GM12878 (cell line): ENCODE measurements at regions not wholly inside any gene's neighbourhood (a gene's known extent, or its start where the extent isn't known, plus 50 kb on each side); places are given as distances from the start of the nearest gene placed in this dataset.

Experiments
- ATAC-seq: fragments of 200-7000 bp; cut with Tn5 transposase; 3 replicates; pipeline ENCODE4 v1.9.1; 2020; ENCODE audit warnings: mild to moderate bottlenecking, moderate library complexity
- BruUV-seq: library from RNA; stranded (reverse); fragments of 400-500 nt; replicated peaks from 2 replicates; lab custom pipeline; 2021; lab: Mats Ljungman, UMichigan
- CTCF ChIA-PET: fragments of 300-600 bp; sonication (Branson Sonifier 250); formaldehyde crosslinking; extraction: SDS; loops from one replicate; lab custom pipeline; 2021; ENCODE audit warnings: inconsistent platforms; lab: Yijun Ruan, JAX
- POLR2A ChIA-PET: fragments of 350-600 bp; formaldehyde crosslinking; extraction: SDS; loops from one replicate; lab custom pipeline; 2021; ENCODE audit warnings: inconsistent platforms; lab: Charles Lee
- RAD21 ChIA-PET: fragments of 300-600 bp; sonication (Branson Sonifier 250); formaldehyde crosslinking; loops from one replicate; lab custom pipeline; 2023; ENCODE audit warnings: antibody characterized with exemption; ENCODE audit not compliant: unreplicated experiment; lab: Charles Lee
- SMC1A ChIA-PET: fragments of 300-600 bp; sonication (Branson Sonifier 250); formaldehyde crosslinking; loops from one replicate; lab custom pipeline; 2023; ENCODE audit not compliant: unreplicated experiment, uncharacterized antibody; lab: Charles Lee
- DNase-seq: peaks from one replicate; pipeline ENCODE4 v3.0.0-alpha.2; 2011; ENCODE audit warnings: low read depth, low spot score
- FAIRE-seq: peaks from 3 replicates; lab custom pipeline; 2011; peaks lifted over from hg19 to GRCh38; lab: Jason Lieb, UNC
- H2AFZ ChIP-seq: 2 replicates; pipeline ENCODE4 v1.6.0; 2011; ENCODE audit warnings: low read depth, low read length, control low read depth; ENCODE audit not compliant: control insufficient read depth
- H3K27ac ChIP-seq: 2 replicates; pipeline ENCODE4 v1.5.1; 2011; ENCODE audit warnings: control low read depth; ENCODE audit not compliant: control insufficient read depth, insufficient read depth
- H3K27me3 ChIP-seq, 2 experiments: replicated peaks in 1 of 2; 2 replicates each; pipeline versions ENCODE4 v1.6.0 to v1.6.1; 2011; ENCODE audit warnings: low read length in 1 of 2; ENCODE audit not compliant: control insufficient read depth in 2 of 2, insufficient read depth in 2 of 2
- H3K36me3 ChIP-seq, 2 experiments: 2 replicates each; pipeline ENCODE4 v1.5.1; 2011; ENCODE audit warnings: low read length in 1 of 2; ENCODE audit not compliant: control insufficient read depth in 2 of 2, insufficient read depth in 2 of 2
- H3K4me1 ChIP-seq: 2 replicates; pipeline ENCODE4 v1.6.1; 2011; ENCODE audit warnings: mild to moderate bottlenecking, low read length, moderate library complexity, mixed read lengths; ENCODE audit not compliant: control insufficient read depth, insufficient read depth
- H3K4me2 ChIP-seq: 2 replicates; pipeline ENCODE4 v1.6.0; 2011; ENCODE audit warnings: control low read depth; ENCODE audit not compliant: control insufficient read depth, insufficient read depth
- H3K4me3 ChIP-seq: fragments of 200-600 bp; sonication (generic); 2 replicates; pipeline ENCODE4 v1.5.1; 2016
- H3K79me2 ChIP-seq: 2 replicates; pipeline ENCODE4 v1.6.0; 2011; ENCODE audit warnings: low read length; ENCODE audit not compliant: control insufficient read depth, insufficient read depth
- H3K9ac ChIP-seq: 2 replicates; pipeline ENCODE4 v1.8.0; 2011; ENCODE audit warnings: low read length, control low read depth, mixed read lengths; ENCODE audit not compliant: control insufficient read depth, insufficient read depth
- H3K9me3 ChIP-seq: replicated peaks from 3 replicates; pipeline ENCODE4 v1.5.1; 2011; ENCODE audit warnings: mild to moderate bottlenecking, low read length; ENCODE audit not compliant: control insufficient read depth, insufficient read depth
- H4K20me1 ChIP-seq: 2 replicates; pipeline ENCODE4 v1.6.0; 2011; ENCODE audit not compliant: control insufficient read depth, insufficient read depth
- CREM ChIP-seq: IDR thresholded peaks from 2 replicates; pipeline ENCODE4 v1.6.1; 2014; ENCODE audit warnings: antibody characterized with exemption, low read depth
- HDAC2 ChIP-seq: fragments of 200-600 bp; sonication (generic); IDR thresholded peaks from 2 replicates; pipeline ENCODE4 v1.6.1; 2017
- MYB ChIP-seq: fragments of 150-350 bp; IDR thresholded peaks from 2 replicates; pipeline ENCODE4 v1.6.1; 2014; ENCODE audit warnings: mild to moderate bottlenecking, low read depth, low read length, borderline replicate concordance
- TCF12 ChIP-seq: IDR thresholded peaks from 2 replicates; pipeline ENCODE4 v1.6.1; 2011; ENCODE audit warnings: low read depth, mild to moderate bottlenecking, low read length
- ZNF592 ChIP-seq: fragments of 450-650 bp; IDR thresholded peaks from 2 replicates; pipeline ENCODE4 v1.6.1; 2017; ENCODE audit warnings: mild to moderate bottlenecking, moderate library complexity
- WGBS: methylation state at CpG from one replicate; pipeline ENCODE4 v1.1.6; 2016; ENCODE audit warnings: low lambda C conversion rate; ENCODE audit not compliant: insufficient replicate concordance, insufficient coverage; ENCODE audit errors: missing lambda C conversion rate; 5-methylcytosine and 5-hydroxymethylcytosine counted together
- in situ Hi-C: fragments of 300-500 bp; cut with MboI; formaldehyde crosslinking; loops from 9 replicates; pipeline ENCODE4 v1.14.3; 2018; ENCODE audit warnings: mixed read lengths
- intact Hi-C: fragments of 100-400 bp; cut with micrococcal nuclease; formaldehyde crosslinking; loops from one replicate; pipeline ENCODE4 v1.14.2; 2022; ENCODE audit not compliant: unreplicated experiment

- Histone ChIP-seq H3K4me3 (no peak overlapping the region), H3K9ac (no peak overlapping the region), H3K36me3 (no peaks in the 10 kb centered on the region), H2AFZ (no peak overlapping the region), H3K27me3 (no peaks in the 10 kb centered on the region), H3K4me2 (no peak overlapping the region), H4K20me1 (no peaks in the 10 kb centered on the region), H3K79me2 (no peaks in the 10 kb centered on the region), H3K27ac (no peak overlapping the region), H3K9me3 (no peaks in the 10 kb centered on the region), H3K4me1 (no peaks in the 10 kb centered on the region)
- no TSS peak for BruUV-seq
- TF ChIP-seq ZNF592 = no peak
- no peak for TF ChIP-seq MYB
- TF ChIP-seq CREM = no peak
- TF ChIP-seq HDAC2 = no peak
- TF ChIP-seq TCF12 = no peak
- intact Hi-C loops = no loop called here
- in situ Hi-C loops = no loop called here
- no peak for FAIRE-seq
- SMC1A ChIA-PET = interaction anchor here (0.9 to 2.6 kb wide), 8 partner anchors 10 to 93 kb away, joined by 3 to 11 read pairs (median 4); no protein-coding TSS in a partner anchor
- DNase-seq = no peak
- no peak for ATAC-seq
- 69% methylated on average over 11 of the region's 11 CpGs for WGBS
- CTCF ChIA-PET = interaction anchor here (0.9 to 2.2 kb wide), 5 partner anchors 10 to 92 kb away, joined by 3 to 5 read pairs (median 5); no protein-coding TSS in a partner anchor
- RAD21 ChIA-PET = interaction anchor here (1.2 to 1.8 kb wide), 2 partner anchors 24 to 37 kb away, joined by 3 to 4 read pairs; no protein-coding TSS in a partner anchor
- POLR2A ChIA-PET = no interaction called here
Measured at GRCh38 chr11:115961159-115962003, 457.2 kb upstream of the CADM1 start.
